PC-9 (cell line): ENCODE measurements at regions not wholly inside any gene's neighbourhood (a gene's known extent, or its start where the extent isn't known, plus 50 kb on each side); places are given as distances from the start of the nearest gene placed in this dataset.

Source experiments
- BruUV-seq: library from RNA; stranded (reverse); fragments of 400-500 nt; replicated peaks from 2 replicates; lab custom pipeline; 2021; lab: Mats Ljungman, UMichigan
- CTCF ChIA-PET: fragments of 300-600 bp; sonication (Branson Sonifier 250); formaldehyde crosslinking; loops from one replicate; lab custom pipeline; 2022; ENCODE audit warnings: antibody characterized with exemption; lab: Charles Lee
- POLR2A ChIA-PET: fragments of 300-600 bp; sonication (Branson Sonifier 250); formaldehyde crosslinking; loops from one replicate; lab custom pipeline; 2022; ENCODE audit warnings: antibody characterized with exemption; ENCODE audit not compliant: unreplicated experiment; lab: Charles Lee
- DNase-seq, 2 experiments: peaks; one replicate each; pipeline versions ENCODE4 v3.0.0 to v3.0.0-alpha.2; 2015 to 2022; ENCODE audit warnings: mixed read lengths in 1 of 2
- H2AFZ ChIP-seq: fragments of 200-600 bp; sonication (generic); 2 replicates; pipeline ENCODE4 v1.8.1; 2017; ENCODE audit warnings: antibody characterized with exemption
- H3F3A ChIP-seq: fragments of 200-600 bp; sonication (generic); 2 replicates; pipeline ENCODE4 v1.8.1; 2017; ENCODE audit warnings: antibody characterized with exemption, mild to moderate bottlenecking, low read depth; ENCODE audit not compliant: insufficient read depth
- H3K27ac ChIP-seq: fragments of 200-600 bp; sonication (generic); 2 replicates; pipeline ENCODE4 v1.6.1; 2016; ENCODE audit warnings: mixed run types
- H3K27me3 ChIP-seq: fragments of 200-600 bp; sonication (generic); 2 replicates; pipeline ENCODE4 v1.6.1; 2016; ENCODE audit warnings: low read depth, mixed run types; ENCODE audit not compliant: insufficient read depth
- H3K36me3 ChIP-seq: fragments of 200-600 bp; sonication (generic); 2 replicates; pipeline ENCODE4 v1.6.1; 2016; ENCODE audit warnings: low read depth, mixed run types
- H3K4me1 ChIP-seq: fragments of 200-600 bp; sonication (generic); replicated peaks from 2 replicates; pipeline ENCODE4 v1.6.1; 2016; ENCODE audit warnings: mixed run types; ENCODE audit not compliant: insufficient read depth
- H3K4me2 ChIP-seq: fragments of 200-600 bp; sonication (generic); 2 replicates; pipeline ENCODE4 v1.6.1; 2017; ENCODE audit warnings: mixed run types
- H3K4me3 ChIP-seq: fragments of 200-600 bp; sonication (generic); 2 replicates; pipeline ENCODE4 v1.6.1; 2016; ENCODE audit warnings: mixed run types
- H3K79me2 ChIP-seq: fragments of 200-600 bp; sonication (generic); 2 replicates; pipeline ENCODE4 v1.6.1; 2017; ENCODE audit warnings: low read depth, mixed run types
- H3K9me2 ChIP-seq: fragments of 200-600 bp; sonication (generic); 2 replicates; pipeline ENCODE4 v1.8.1; 2017; ENCODE audit warnings: mild to moderate bottlenecking; ENCODE audit not compliant: insufficient read depth
- H3K9me3 ChIP-seq: fragments of 200-600 bp; sonication (generic); 2 replicates; pipeline ENCODE4 v1.8.1; 2016; ENCODE audit warnings: low read depth; ENCODE audit not compliant: insufficient read depth
- H4K20me1 ChIP-seq: fragments of 200-600 bp; sonication (generic); 2 replicates; pipeline ENCODE4 v1.8.1; 2017; ENCODE audit not compliant: insufficient read depth
- EZH2 ChIP-seq: fragments of 200-600 bp; sonication (generic); IDR thresholded peaks from 2 replicates; pipeline ENCODE4 v1.8.0; 2017; ENCODE audit warnings: antibody characterized with exemption, low read depth
- intact Hi-C: fragments of 100-400 bp; cut with micrococcal nuclease; formaldehyde crosslinking; loops from one replicate; pipeline ENCODE4 v1.10.0; 2022; ENCODE audit not compliant: unreplicated experiment
- TF ChIP-seq, protein P1 (sequence below): fragments of 200-600 bp; sonication (generic); conservative IDR thresholded peaks from 2 replicates; pipeline ENCODE4 v1.6.1; 2017; ENCODE audit warnings: mixed run types, antibody characterized with exemption, mild to moderate bottlenecking, moderate library complexity

DNA sequence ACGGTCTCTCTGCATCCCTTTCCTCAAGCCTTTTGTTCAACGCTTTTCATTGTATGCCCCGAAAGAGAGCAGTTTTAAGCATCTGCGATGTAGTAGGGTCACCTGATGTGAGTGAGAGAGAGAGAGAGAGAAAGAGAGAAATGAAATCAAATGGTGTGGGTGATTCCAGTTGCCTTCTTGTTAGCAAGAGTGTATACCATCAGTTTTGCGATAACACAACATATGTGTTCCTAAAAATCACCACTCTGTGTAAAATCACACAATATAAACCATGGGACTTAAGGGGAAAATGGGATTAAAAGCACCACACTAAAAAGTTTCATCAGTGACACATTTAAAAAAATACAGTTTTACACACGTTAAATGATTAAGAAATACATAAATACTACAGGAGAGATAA lies 1102.7 kb upstream of the EEF2KMT start:
- no peaks in the 10 kb centered on the region for H4K20me1 ChIP-seq
- H3K79me2 ChIP-seq: no peaks in the 10 kb centered on the region
- ChIA-PET POLR2A (no interaction called here), CTCF (no interaction called here)
- TF ChIP-seq, protein P1, sequence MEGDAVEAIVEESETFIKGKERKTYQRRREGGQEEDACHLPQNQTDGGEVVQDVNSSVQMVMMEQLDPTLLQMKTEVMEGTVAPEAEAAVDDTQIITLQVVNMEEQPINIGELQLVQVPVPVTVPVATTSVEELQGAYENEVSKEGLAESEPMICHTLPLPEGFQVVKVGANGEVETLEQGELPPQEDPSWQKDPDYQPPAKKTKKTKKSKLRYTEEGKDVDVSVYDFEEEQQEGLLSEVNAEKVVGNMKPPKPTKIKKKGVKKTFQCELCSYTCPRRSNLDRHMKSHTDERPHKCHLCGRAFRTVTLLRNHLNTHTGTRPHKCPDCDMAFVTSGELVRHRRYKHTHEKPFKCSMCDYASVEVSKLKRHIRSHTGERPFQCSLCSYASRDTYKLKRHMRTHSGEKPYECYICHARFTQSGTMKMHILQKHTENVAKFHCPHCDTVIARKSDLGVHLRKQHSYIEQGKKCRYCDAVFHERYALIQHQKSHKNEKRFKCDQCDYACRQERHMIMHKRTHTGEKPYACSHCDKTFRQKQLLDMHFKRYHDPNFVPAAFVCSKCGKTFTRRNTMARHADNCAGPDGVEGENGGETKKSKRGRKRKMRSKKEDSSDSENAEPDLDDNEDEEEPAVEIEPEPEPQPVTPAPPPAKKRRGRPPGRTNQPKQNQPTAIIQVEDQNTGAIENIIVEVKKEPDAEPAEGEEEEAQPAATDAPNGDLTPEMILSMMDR: no peak
- no peak for TF ChIP-seq EZH2
- no TSS peak for BruUV-seq
- no peak overlapping the region for H3K4me3 ChIP-seq
- intact Hi-C loops: no loop called here
- H3K27me3 ChIP-seq: 0 out of 2 replicates have a peak, but pooled peaks cover 5% of the 10 kb centered on the region
- H3K9me2 ChIP-seq: no peaks in the 10 kb centered on the region
- H3K36me3 ChIP-seq: no peaks in the 10 kb centered on the region
- no peak overlapping the region for H3K4me2 ChIP-seq
- no peak overlapping the region for H3K27ac ChIP-seq
- H3F3A ChIP-seq: no peaks in the 10 kb centered on the region
- no peaks in the 10 kb centered on the region for H3K9me3 ChIP-seq
- no peak overlapping the region for H2AFZ ChIP-seq
- H3K4me1 ChIP-seq: no peaks in the 10 kb centered on the region
- DNase-seq: no peak

GRCh38 chr16:6195966-6196365 lies 1098.4 kb upstream of the EEF2KMT start:
- intact Hi-C loops: no loop called here
- no TSS peak for BruUV-seq

DNA sequence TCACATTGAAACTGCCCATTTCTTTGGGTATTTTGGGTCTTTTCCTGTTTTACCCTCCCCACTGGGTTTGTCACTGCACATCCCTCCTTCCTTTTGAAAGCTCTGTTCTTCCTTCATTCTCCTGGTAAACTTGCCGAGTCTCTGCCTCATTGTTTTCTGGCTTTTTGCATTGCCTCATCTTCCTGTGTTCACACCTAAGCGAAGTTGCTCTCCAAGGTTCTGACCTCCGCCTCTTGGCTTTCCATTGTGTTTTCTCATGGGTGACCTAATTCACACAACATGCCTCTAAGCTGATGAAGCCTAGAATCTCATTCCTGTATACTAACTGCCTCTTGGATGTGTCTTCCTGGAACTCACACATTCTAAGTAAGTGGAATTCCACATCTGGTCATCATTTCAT lies 1096.1 kb upstream of the EEF2KMT start:
- DNase-seq: peak in 1 of 2 experiments; percentile 8
- Histone ChIP-seq H3K9me3 (no peaks in the 10 kb centered on the region), H3K4me2 (no peak overlapping the region), H3K9me2 (no peaks in the 10 kb centered on the region), H4K20me1 (no peaks in the 10 kb centered on the region), H3K36me3 (no peaks in the 10 kb centered on the region), H3K27me3 (0 out of 2 replicates have a peak, but pooled peaks cover 10% of the 10 kb centered on the region), H3K27ac (no peak overlapping the region), H3K4me1 (no peaks in the 10 kb centered on the region), H3K79me2 (no peaks in the 10 kb centered on the region), H3K4me3 (no peak overlapping the region), H3F3A (no peaks in the 10 kb centered on the region), H2AFZ (no peak overlapping the region)
- no TSS peak for BruUV-seq
- no peak for TF ChIP-seq EZH2
- TF ChIP-seq, protein P1: no peak
- POLR2A ChIA-PET: no interaction called here
- CTCF ChIA-PET: no interaction called here
- intact Hi-C loops: no loop called here

More at GRCh38 chr16:6195966-6196365, 1098.4 kb upstream of the EEF2KMT start:
- Histone ChIP-seq H3K4me1 (no peaks in the 10 kb centered on the region), H3F3A (no peaks in the 10 kb centered on the region), H3K4me3 (no peak overlapping the region), H2AFZ (no peak overlapping the region), H3K27me3 (0 out of 2 replicates have a peak, but pooled peaks cover 13% of the 10 kb centered on the region), H3K4me2 (no peak overlapping the region), H3K27ac (no peak overlapping the region), H3K36me3 (no peaks in the 10 kb centered on the region), H3K9me3 (no peaks in the 10 kb centered on the region), H3K9me2 (no peaks in the 10 kb centered on the region), H4K20me1 (no peaks in the 10 kb centered on the region), H3K79me2 (no peaks in the 10 kb centered on the region)
- DNase-seq: no peak
- no peak for TF ChIP-seq EZH2
- TF ChIP-seq, protein P1: no peak
- ChIA-PET CTCF (no interaction called here), POLR2A (no interaction called here)
